Esophagus muscularis mucosa (tissue), 4 donors: ENCODE measurements at regions not wholly inside any gene's neighbourhood (a gene's known extent, or its start where the extent isn't known, plus 50 kb on each side); places are given as distances from the start of the nearest gene placed in this dataset.

Experiments
- CTCF ChIP-seq, 3 experiments: fragments of 200-600 bp in 2 of 3; fragments of 450-650 bp in 1 of 3; sonication (generic) in 2 of 3; IDR thresholded peaks; one replicate each; pipeline ENCODE4 v1.5.1; 2017 to 2019; ENCODE audit warnings: antibody characterized with exemption in 3 of 3, mild to moderate bottlenecking in 2 of 3, moderate library complexity in 1 of 3
- EP300 ChIP-seq: sonication (generic); formaldehyde crosslinking; IDR thresholded peaks from one replicate; pipeline ENCODE4 v1.6.1; 2017; ENCODE audit warnings: antibody characterized with exemption
- POLR2A ChIP-seq: fragments of 450-650 bp; IDR thresholded peaks from one replicate; pipeline ENCODE4 v1.6.1; 2017; ENCODE audit warnings: antibody characterized with exemption, moderate library complexity, mild to moderate bottlenecking, low read depth
- POLR2AphosphoS5 ChIP-seq, 2 donors: sonication (generic); formaldehyde crosslinking; IDR thresholded peaks; one replicate each; pipeline ENCODE4 v1.6.1; 2017; ENCODE audit warnings: antibody characterized with exemption in 2 of 2

- TF ChIP-seq CTCF (IDR thresholded peaks at IDR 0.05) (no peak), POLR2AphosphoS5 (IDR thresholded peaks at IDR 0.05) (no peak), POLR2A (no peak), EP300 (no peak)
These were observed 74.5 kb upstream of the EOLA2 start for GRCh38 chrX:150012647-150013381.
